ENCODE measurements at regions not wholly inside any gene's neighbourhood (a gene's known extent, or its start where the extent isn't known, plus 50 kb on each side); places are given as distances from the start of the nearest gene placed in this dataset.

DNA sequence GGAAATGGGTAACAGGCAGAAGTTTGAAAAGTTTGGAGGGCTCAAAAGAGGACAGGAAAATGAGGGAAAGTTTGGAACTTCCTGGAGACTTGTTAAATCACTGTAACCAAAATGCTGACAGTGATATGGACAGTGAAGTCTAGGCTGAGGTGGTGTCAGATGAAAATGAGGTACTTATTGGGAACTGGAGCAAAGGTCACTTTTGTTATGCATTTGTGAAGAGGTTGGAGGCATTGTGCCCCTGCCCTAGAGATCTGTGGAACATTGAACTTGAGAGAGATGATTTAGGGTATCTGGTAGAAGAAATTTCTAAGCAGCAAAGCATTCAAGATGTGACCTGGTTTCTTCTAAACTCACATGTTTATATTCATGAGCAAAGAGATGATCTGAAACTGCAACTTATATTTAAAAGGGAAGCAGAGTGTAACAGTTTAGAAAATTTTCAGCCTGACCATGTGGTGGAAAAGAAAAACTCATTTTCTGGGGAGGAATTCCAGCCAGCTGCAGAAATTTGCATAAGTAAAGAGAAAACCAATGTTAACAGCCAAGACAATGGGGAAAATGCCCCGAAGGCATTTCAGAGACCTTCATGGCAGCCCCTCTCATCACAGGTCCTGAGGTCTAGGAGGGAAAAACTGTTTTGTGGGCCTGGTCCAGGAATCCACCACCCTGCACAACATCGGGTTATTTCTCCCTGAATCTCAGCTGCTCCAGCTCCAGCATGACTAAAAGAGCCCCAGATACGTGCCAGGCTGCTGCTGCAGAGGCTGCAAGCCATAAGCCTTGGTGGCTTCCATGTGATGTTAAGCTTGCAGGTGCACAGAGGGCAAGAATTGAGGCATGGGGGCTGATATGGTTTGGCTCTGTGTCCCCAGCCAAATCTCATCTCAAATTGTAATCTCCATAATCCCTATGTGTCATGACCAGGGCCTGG, 632.5 kb upstream of the GNPDA2 start:
- no peak for DNase-seq

DNA sequence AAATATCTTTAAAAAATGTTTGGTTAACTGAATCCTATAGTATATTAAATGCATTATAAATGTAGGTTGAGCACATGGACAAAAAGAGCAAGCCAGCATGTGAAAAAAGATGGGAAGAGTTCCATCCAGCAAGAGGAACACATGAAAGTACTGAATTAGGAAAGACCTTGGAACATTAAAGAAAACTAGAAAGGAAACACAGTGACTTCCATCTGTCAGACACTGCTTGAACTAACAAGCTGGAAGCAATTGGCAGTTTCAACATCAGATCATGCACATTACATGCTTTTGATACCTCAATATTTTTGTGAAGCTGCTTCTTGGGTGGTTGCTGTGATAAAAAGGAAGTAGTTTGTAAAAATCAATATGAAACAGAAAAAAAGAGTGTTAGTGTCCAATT, 626.8 kb upstream of the GNPDA2 start:
- no peak for DNase-seq

GRCh38 chr4:45350438-45350837, 624.1 kb upstream of the GNPDA2 start:
- peak in 6 of 56 donors; percentile 0 to 19 (median 5) for DNase-seq

GRCh38 chr4:45349859-45350258, 623.5 kb upstream of the GNPDA2 start:
- no peak for DNase-seq

- DNase-seq, result peak in 2 of 56 donors; percentile 1 to 2
These were observed 620.6 kb upstream of the GNPDA2 start for GRCh38 chr4:45346816-45347435.

GRCh38 chr4:45345558-45345957, 619.2 kb upstream of the GNPDA2 start:
- DNase-seq, result no peak

DNA sequence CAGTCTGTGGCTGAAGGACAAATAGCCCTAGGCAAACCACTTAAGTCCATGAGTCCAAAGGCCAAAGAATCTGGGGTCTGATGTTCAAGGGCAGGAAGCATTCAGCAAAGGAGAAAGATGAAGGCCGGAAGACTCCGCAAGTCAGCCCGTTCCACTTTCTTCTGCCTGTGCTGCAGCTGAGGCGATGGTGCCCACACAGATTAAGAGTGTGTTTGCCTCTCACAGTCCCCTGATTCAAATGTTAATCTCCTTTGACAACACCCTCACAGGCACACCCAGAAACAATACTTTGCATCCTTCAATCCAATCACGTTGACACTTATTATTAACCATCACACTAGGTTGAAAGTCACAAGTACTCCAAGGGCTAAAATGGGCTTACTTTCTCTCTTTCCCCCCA, 605.4 kb upstream of the GNPDA2 start:
- DNase-seq, result no peak

GRCh38 chr4:45327544-45327943, 601.2 kb upstream of the GNPDA2 start:
- DNase-seq, result no peak

GRCh38 chr4:45324455-45325417, 598.4 kb upstream of the GNPDA2 start:
- no peak for DNase-seq

- no peak for DNase-seq
These were observed 597.2 kb upstream of the GNPDA2 start for GRCh38 chr4:45323453-45324058.

- DNase-seq, result no peak
These were observed 591.4 kb upstream of the GNPDA2 start for GRCh38 chr4:45317739-45318138.

GRCh38 chr4:45317276-45317675, 590.9 kb upstream of the GNPDA2 start:
- DNase-seq, result no peak

- no peak for DNase-seq
These were observed 589.9 kb upstream of the GNPDA2 start for GRCh38 chr4:45316257-45316656.

DNA sequence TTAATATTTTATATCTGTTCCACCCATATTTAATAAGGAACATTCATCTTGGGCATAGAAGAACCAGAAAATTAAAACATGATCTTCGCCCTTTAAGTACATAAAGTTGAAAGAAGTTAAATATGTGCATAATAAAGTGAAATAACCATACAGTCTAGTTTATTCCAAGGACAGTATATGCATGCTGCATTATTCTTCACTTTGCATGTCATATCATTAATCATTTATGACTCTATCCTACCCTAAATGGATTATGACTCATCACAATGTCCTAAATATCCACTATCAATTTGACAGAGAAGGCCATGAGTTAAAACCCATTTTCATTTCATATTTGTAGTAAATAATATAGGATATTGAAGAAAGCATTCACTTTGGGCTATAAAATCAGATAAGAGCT, 576.5 kb upstream of the GNPDA2 start:
- DNase-seq, result no peak

DNA sequence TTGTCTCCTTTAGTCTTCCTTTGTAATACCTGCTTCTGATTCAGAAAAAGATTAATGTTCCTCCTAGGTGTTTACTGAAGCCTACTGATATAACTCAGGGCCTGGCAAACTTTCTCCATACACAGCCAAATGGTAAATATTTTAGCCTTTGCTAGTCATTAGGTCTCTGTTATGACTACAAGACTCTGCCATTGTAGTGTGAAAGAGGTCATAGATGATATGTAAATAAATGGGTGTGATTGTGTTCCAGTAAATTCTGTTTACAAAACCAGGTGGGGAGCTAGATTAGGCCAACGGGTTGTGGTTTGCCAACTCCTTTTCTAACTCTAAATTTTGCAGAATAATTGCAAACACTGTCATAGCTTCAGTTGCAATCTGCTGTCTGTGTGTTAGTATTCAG, 568.1 kb upstream of the GNPDA2 start:
- no peak for DNase-seq

DNA sequence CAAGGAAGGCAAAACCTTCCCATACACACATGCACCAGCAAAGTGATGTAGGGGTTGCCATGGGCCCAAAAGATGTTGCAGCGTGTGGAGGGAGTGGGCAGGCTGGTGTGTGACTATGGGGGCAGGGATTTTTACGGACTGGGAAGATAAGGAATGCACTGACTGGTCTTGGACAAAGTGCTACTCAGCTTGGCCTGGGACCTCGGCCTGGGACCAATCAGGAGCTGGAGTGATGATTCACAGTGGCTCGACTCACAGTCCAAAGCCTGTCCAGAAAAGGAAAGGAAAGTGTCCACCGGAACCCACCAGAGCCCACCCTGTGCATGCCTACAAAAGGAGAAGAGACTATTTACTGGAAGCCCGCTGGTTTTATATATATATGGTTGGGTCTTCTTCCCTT, 567.0 kb upstream of the GNPDA2 start:
- DNase-seq, result no peak

DNA sequence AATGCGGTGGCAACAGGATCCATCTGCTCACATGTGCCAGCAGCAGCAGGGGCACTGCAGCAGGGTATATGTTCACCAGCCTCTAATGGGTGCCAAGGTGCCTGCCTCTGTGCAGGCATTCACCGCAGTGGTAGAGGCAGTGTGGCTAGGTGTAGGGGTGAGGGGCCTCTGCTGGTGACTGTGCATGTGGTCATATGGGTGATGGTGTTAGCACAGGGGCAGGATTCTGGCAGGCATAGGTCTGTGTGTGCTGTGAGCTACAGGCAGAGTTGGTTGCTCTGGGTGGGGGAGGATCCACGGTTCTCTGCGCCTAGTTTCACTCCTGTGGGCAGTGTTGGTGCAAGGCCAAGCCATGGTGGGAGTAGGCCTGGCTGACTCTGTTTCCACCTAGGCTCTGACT, 566.5 kb upstream of the GNPDA2 start:
- DNase-seq, result no peak

- no peak for DNase-seq
These were observed 558.2 kb upstream of the GNPDA2 start for GRCh38 chr4:45284400-45285085.

DNA sequence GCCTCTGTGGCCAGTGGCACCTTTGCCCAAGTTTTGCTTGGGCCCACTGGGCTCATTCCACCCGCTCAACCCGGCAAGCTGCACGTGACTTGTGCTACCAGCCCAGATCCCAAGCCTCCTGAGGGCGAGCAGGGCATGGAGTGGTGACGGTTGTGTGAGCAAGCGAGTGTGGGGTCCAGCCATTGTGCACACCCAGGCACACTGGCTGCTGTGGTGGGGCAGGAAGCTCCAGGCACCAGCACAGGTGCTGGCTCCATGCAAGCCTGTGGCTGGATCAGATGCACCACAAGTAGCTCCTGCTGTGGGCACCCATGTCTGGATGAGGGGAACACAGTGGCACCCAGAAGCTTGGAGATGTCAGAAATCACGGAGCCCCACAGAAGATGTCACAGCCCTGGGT, 557.0 kb upstream of the GNPDA2 start:
- no peak for DNase-seq

GRCh38 chr4:45280121-45280520, 553.8 kb upstream of the GNPDA2 start:
- DNase-seq, result no peak

DNA sequence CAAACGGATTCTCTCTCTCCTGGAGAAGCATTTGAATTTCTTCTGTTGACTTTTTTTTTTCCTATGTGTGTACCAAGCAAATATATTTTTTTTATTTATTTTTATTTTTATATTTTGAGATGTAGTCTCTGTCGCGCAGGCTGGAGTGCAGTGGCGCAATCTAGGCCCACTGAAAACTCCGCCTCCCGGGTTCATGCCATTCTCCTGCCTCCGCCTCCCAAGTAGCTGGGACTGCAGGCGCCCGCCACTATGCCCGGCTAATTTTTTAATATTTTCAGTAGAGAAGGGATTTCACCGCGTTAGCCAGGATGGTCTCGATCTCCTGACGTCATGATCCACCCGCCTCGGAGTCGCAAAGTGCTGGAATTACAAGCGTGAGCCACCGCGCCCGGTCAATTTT, 549.5 kb upstream of the GNPDA2 start:
- no peak for DNase-seq
